B cell (primary cell): ENCODE measurements at regions not wholly inside any gene's neighbourhood (a gene's known extent, or its start where the extent isn't known, plus 50 kb on each side); places are given as distances from the start of the nearest gene placed in this dataset.

Source experiments
- CTCF ChIP-seq: fragments of 200-600 bp; IDR thresholded peaks from one replicate; pipeline ENCODE4 v1.8.0; 2022; ENCODE audit warnings: antibody characterized with exemption, mild to moderate bottlenecking
- EZH2 ChIP-seq: IDR thresholded peaks from 2 replicates; pipeline ENCODE4 v1.6.1; 2012; ENCODE audit warnings: borderline replicate concordance, low read depth, mild to moderate bottlenecking, moderate library complexity, low read length; ENCODE audit not compliant: insufficient read depth, poor library complexity, severe bottlenecking

- no peak for TF ChIP-seq CTCF
- TF ChIP-seq EZH2: no peak
These were observed 150.7 kb downstream of the DHX15 start for GRCh38 chr4:24433515-24434214.
